ENCODE measurements at regions not wholly inside any gene's neighbourhood (a gene's known extent, or its start where the extent isn't known, plus 50 kb on each side); places are given as distances from the start of the nearest gene placed in this dataset.
"Not testable (repeated sequence)": the region's sequence is repeated elsewhere in the genome, so short reads cannot be mapped to it uniquely, and the experiment has no call there.

DNA sequence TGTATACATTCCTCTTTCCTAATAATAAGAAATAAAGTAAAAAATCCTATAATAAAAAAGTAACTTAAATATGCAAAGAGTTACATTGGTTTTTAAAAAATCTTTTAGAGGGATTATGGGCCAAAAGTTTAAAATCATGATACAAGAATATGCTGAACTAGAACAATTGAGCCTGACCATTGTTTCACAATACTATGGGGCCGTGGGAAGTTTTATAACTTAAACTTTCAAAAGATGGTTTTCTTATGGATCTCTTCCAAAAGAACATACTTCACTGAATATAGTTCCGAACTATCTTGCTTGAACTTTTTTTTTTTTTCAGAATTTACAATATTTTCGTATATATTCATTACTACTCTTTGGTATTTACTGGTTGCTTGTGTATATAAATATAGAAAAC lies 97.6 kb downstream of the NFKBIZ start:
- DNase-seq (ENCODE audit: low read depth in 1 of 2, low spot score in 1 of 2) = no peak

DNA sequence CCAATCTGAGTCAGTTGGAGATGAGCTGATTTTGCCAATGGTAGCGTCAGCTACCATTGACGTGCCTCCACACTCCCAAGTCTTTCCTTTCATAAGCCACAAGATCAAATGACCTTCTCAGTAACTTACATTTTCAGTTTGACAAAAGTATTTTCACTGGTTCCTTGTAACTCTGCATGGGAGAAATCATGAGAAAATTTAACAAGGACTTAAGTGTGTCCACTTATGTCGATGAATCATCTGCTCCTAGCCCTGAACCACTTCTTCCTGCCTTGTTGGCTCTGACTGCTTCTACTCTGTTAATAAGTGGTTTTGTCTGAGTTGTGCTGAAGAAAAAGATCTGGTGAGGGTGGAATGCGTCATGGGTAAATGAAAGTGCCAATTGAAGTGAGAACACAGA lies 101.2 kb downstream of the NFKBIZ start:
- DNase-seq (ENCODE audit: low read depth in 1 of 2, low spot score in 1 of 2) = no peak

DNA sequence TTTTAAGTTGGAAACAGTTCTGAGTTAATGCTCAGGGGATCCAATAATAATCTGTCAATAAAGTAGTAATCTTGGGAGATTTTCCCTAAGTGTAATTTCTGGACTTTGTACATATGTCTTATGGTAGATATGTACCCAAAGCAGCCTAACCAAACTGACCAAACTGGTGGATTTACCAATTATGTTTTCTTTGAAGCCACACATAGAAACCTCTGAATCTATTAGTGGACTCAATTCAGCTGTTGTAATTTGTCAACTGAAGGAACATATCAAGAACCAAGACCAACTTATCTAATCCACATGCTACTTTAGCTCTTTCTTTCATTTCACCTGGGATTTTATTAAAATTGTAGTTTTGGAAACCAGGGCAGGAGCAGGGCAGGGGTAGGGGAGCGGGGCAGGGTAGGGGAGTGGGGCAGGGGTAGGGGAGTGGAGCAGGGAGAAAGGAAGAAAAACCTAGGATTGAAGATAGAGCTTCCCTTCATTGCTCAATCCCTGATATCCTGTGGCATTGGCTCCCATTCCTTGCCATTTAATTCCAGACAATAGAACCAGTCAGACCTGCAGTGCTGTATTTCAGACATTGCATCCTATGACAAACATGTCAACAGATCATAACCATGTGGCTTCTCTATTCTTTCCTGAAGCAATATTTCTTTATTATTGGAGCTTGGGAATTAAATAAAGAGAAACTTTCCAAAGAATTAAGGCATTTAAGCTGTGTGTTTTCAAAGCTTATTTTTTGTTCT lies 101.8 kb downstream of the NFKBIZ start:
- DNase-seq (ENCODE audit: low read depth in 1 of 2, low spot score in 1 of 2) = no peak

DNA sequence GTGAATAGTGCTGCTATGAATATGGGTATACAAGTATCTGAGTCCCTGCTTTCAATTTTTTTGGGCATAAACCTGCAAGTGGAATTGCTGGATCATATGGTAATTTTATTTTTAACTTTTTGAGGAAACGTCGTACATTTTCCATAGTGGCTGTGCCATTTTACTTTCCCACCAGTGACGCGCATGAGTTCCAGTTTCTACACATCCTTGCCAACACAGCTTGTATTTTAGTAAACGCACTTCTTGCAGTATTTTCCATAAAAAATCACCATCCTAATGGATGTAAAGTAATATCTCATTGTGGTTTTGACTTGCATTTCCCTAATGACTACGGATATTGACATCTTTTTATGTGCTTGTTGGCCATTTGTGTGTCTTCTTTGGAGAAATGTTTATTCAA lies 105.0 kb downstream of the NFKBIZ start:
- DNase-seq (ENCODE audit: low read depth in 1 of 2, low spot score in 1 of 2) = no peak

DNA sequence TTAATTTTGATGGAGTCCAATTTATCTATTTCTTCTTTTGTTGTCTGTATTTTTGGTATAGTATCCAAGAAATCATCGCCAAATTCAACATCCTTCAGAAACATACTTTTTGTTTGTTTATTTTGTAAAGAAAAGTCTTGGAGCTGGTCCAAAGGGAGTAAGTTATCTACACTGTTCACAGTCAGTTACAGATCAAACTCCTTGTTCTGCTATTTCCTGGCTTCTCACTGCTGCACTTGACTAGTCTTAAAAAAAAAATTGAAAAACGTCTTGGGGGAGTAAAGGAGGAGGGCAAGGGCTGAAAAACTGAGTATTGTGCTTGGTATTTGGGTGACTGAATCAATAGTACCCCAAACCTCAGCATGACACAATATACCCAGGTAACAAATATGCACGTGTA lies 105.6 kb downstream of the NFKBIZ start:
- DNase-seq (ENCODE audit: low read depth in 1 of 2, low spot score in 1 of 2) = no peak

DNA sequence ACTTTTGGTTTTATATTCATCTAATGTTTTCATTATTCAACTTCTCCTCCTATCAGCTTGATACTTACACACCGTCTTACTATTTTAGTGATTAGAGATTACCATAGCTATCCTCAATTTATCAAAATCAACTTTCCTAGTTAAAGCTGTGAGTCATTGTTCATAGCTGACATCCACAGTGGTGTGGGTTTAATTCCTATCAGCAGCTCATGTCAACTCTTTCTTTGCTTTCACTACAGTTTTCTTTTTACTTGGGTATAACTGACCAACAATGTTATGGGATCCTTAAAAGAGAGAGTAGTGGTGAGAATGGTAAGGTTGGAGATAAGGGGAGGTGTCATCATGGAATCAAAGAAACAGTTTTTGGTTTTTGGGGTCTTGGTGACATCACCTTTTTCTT lies 112.7 kb downstream of the NFKBIZ start:
- no peak for DNase-seq (ENCODE audit: low read depth in 1 of 2, low spot score in 1 of 2)

DNA sequence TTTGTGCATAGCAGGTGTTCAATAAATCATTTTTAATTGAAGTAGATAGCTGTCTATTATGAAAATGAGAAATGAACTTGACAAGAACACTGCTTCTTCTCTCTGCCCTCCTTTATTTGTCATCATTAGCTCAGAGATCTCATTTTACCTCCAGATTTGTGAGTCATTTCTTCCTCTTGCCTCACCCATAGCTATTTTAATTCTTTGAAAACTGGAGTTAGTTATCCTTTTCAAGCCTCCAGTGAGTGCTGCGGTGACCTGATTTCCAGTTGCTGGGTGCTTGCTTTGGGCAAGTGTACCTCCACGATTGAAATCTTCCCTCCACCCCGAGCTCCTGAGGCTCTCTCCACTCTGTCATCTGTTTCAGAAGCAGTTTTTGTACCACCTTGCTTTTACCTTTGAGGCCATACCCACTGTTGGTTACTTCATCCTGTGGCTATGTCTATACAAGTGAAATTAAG lies 114.6 kb downstream of the NFKBIZ start:
- no peak for DNase-seq (ENCODE audit: low read depth in 1 of 2, low spot score in 1 of 2)

DNA sequence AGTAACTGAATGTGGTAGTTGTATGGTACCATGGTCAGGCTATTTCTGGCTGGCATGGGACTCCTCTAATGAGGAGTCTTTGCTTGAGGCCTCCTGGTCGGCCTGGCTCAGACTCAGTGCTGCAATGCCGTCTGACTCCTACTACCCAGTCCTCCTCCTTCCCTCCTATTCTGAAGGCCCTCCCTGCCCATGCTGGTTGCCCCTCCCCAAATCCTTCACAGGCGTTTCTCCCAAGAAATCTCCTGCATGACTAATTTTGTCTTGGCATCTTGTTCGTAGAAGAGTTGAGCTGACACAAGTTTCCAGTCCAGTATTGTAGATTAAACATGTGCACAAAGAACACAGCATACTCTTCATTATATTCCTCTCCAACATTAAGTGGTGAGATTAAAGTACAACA lies 115.5 kb downstream of the NFKBIZ start:
- DNase-seq (ENCODE audit: low read depth in 1 of 2, low spot score in 1 of 2) = no peak

DNA sequence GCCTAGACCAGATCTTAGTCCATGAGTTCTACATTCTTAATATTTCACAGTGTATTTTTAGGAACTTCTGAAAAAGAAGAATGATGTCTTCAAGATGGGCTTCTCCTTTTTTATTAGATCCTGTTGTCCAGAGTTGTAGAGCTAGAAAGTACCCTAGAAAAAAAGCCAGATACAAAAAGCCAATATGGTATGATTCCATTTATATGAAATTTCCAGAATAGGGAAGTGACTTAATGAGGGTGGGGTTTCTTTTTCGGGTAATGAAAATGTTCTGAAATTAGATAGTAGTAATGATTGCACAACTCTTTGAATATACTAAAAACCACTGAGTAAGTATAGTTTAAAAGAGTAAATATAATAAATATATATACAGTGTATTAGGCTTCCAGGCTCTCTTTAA lies 116.9 kb downstream of the NFKBIZ start:
- DNase-seq (ENCODE audit: low read depth in 1 of 2, low spot score in 1 of 2) = no peak

DNA sequence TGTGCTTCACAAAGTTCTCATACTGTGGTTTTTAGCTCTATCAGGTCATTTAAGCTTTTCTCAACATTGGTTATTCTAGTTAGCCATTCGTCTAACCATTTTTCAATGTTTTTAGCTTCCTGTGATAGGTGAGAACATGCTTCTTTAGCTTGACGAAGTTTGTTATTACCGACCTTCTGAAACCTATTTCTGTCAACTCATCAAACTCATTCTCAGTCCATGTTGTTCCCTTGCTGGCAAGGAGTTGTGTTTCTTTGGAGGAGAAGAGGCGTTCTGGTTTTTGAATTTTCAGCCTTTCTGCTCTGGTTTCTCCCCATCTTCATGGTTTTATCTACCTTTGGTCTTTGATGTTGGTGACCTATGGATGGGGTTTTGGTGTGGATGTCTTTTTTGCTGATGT lies 120.9 kb downstream of the NFKBIZ start:
- DNase-seq (ENCODE audit: low read depth in 1 of 2, low spot score in 1 of 2) = no peak

DNA sequence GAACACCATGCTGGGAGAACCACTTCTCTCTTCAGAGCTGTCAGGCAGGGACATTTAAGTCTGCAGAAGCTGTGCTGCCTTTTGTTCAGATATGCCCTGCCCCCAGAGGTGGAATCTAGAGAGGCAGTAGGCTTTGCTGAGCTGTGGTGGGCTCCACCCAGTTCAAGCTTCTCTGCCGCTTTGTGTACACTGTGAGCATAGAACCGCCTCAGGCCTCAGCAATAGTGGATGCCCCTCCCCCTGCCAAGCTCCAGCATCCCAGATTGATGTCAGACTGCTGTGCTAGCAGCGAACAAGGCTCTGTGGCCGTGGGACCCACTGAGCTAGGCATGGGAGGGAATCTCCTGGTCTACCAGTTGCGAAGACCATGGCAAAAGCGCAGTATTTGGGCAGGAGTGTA lies 121.6 kb downstream of the NFKBIZ start:
- no peak for DNase-seq (ENCODE audit: low read depth in 1 of 2, low spot score in 1 of 2)

DNA sequence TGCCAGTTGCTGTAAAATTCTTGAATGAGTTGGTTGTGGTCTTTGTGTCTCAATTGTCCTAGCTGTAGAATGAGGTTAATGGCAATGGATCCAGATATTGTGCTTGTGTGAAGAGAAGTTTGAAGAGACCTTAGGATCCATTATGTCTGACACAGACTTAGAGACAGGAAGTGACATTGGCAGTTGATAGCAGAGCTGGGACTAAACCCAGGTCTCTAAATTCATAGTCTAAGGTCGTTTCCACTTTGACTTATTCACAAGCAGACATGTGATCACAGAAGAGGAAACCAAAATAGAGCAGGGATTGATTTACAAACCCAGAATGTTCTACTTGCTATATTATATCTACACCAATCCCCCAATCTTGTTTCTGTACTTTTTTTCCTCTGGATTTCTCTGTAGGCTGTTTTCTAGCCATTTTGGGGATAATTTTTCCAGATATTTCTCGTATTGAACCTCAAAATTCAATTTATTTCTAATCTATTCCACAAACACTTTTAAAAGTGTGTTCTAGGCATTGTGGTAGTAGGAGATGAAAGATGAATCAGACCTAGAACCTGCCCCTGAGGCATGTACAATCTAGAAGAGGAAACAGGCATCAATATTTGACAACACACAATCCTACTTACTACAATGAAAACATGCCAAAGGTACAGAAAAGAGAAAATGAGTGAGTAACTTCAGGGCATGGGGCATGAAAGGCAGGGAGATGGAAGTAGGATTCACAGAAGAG lies 123.3 kb downstream of the NFKBIZ start:
- no peak for DNase-seq (ENCODE audit: low read depth in 1 of 2, low spot score in 1 of 2)

DNA sequence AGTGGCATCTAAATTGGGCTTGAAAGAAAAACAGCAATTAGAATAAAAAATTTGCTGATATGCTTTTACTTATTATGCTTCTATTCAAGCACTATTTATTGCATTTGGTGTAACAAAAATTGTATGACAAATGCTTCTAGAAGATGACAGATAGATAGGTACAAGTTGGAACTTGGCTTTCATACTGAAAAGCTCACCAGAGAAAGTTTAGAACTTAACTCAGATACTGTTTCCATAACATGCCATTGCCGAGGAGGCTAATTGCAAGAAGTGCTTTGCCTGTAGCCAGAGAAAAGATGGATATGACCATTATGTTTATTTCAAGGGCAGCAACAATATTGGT lies 123.8 kb downstream of the NFKBIZ start:
- DNase-seq (ENCODE audit: low read depth in 1 of 2, low spot score in 1 of 2) = no peak

DNA sequence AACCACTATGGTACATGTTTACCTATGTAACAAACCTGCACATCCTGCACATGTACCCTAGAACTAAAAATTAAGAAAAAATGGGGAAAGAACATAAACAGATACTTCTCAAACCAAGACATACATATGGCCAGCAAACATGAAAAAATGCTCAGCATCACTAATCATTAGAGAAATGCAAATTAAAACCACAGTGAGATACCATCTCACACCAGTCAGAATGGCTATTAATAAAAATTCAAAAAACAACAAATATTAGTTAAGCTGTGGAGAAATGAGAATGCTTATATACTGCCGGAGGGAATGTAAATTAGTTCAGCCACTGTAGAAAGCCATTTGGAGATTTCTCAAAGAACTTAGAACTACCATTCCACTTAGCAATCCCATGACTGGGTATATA lies 126.1 kb downstream of the NFKBIZ start:
- not testable (repeated sequence) for DNase-seq (ENCODE audit: low read depth in 1 of 2, low spot score in 1 of 2)

DNA sequence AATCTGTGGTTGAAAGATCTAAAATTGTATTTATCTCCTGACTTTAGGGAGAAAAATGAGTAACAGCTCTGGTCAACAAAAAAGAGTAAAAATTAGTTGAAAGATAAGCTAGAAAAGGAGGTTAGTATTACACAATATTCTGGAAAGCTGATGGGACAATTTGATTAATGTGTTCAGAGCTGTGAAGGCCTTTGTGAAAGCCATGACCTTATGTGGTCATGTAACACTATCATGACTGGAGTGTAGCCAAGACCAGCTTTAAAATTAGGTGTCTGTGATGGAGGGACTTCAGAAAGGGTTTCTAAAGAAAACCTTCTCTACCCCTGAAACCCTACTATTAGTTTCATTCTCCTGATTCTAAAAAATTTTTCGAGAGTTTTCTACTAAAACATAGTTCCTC lies 127.2 kb downstream of the NFKBIZ start:
- DNase-seq (ENCODE audit: low read depth in 1 of 2, low spot score in 1 of 2) = no peak

DNA sequence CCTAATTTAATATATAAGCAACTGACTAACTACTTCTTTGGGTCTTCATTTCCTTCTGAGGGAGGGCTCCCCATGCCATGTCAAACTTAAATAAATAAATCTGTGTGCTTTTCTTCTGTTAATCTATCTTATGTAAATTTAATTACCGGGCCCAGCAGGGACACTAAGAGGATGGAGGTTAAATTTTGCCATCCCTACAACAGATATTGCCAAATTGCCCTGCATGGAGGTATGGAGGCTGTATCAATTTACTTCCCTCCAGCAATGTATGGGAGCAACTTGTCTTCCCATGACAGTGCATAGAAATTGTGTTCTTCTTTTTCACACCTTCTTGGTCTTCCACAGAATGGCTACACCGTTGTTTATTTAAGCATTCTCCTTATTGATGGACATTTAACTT lies 129.0 kb downstream of the NFKBIZ start:
- no peak for DNase-seq (ENCODE audit: low read depth in 1 of 2, low spot score in 1 of 2)

DNA sequence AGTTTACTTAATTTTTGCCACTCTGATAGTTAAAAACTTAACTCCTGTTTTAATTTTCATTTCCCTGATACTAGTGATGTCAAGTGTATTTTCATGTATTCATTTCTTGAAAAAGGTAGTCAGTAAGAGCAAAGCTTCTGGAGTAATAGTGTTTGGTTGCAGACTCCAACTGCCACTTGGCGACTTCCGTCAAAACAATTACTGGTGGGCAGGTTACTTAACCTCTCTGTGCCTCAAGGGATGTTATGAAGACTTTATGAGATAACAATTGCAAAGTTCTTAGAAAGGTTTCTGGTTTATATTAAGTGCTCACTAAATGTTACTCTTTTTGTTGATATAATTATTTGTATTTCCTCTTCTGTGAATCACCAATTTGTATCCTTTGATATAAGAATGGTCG lies 129.7 kb downstream of the NFKBIZ start:
- no peak for DNase-seq (ENCODE audit: low read depth in 1 of 2, low spot score in 1 of 2)

DNA sequence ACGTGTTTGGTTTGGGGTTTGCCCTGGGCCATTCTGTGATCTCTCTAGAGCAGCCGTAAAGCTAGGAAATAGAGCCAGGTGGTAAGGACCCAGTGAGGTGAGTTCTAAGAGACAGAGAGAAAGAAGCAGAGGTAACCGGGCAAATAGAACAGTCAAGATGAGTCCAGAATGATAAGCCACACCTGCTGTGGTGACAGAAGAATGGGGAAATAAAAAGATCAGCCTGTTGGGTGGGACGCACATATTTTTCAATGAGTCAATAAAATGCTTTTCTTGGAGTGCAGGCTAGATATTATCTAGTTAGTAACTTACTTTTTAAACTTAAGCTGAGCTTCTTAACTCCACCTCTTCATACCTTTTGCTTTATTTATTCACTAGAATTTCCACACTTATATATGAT lies 135.0 kb downstream of the NFKBIZ start:
- DNase-seq (ENCODE audit: low read depth in 1 of 2, low spot score in 1 of 2) = no peak

DNA sequence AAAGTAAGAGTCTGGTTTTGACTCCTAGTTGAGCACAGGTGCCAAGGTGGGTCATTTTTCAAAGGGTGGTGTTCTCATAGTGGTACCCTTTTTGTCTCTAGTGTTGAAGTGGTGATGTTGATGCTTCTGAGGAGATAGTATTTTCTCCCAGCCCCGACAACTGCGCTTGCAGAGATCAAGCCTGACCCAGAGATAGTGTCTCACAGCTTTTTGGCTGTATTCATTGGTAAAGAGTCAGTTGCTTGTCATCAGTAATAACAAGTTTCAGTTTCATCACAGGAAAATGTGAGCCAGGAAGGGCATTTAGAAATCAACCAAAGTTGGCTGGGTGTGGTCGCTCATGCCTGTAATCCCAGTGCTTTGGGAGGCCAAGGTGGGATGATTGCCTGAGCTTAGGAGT lies 139.3 kb downstream of the NFKBIZ start:
- no peak for DNase-seq (ENCODE audit: low read depth in 1 of 2, low spot score in 1 of 2)

DNA sequence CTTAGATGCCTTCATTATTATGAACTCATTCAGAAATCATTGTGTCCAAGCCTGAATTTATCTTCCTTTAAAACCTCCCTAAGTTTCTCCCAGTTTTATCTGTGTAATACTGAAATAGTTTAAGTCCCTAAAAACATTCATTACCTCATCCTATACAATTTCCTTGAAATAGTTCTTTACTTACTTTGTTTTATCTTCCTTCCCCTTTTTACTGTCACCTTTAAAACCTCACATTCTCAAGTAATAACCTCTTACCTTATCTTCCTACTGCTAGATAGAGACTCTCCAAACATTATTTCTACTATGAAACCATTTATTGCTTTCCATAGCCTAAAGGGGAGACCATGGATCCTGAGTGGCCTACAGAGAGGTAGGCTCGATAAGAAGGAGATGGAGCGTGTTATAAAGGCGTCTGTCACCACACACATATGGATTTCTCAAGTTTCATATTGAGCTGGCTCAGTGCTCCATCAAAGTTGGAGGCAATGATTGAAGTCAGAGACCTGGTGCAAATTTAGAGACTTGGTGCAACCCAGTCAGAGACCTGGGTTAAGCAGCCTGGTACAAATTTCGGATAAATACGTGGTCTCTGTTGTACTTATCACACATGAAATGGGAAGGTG lies 140.4 kb downstream of the NFKBIZ start:
- DNase-seq (ENCODE audit: low read depth in 1 of 2, low spot score in 1 of 2) = no peak

DNA sequence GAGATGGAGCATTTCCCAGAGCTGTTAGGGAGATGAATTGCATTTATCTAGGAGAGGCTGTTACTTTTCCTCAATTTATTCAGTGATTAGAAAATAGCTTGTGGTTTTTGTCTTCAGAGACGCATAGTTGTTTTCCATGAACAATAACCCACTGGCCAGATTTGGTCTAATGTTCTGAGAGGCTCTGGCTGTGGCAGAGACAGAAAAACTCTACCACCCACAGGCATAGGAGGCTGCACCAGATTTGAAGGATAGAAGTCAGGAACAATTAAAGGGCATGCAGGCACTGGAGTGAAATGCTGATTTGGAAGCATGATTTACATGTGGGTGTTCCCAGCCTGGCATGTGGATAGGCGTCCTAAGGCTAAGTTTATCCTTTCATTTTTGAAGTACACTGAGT lies 143.5 kb downstream of the NFKBIZ start:
- DNase-seq (ENCODE audit: low read depth in 1 of 2, low spot score in 1 of 2) = no peak

DNA sequence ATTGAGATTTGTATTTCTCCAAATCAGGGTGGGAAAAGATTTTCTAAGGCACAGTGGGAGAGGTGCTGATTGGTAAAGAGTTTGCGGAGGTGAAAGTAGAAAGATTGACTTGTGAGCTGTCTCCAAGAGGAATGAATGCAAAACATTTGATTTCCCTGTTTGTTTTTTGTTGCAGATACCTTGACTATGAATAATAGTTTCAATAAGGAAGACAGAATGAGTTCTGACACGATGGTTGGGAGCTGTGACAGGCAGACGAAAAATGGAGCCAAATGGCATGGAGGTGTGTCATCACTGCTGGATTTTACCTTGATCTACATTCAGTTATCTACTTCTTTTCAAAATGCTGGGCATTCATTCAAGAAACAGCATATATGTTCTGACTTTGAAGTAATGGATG lies 145.1 kb downstream of the NFKBIZ start:
- DNase-seq (ENCODE audit: low read depth in 1 of 2, low spot score in 1 of 2) = no peak

All from activated T-helper 1 cell treated with anti-CD3 and anti-CD28 coated beads, Interleukin-2, amount 50 U/mL, for 16 hours (primary cell).